GM19397 (cell line): ENCODE measurements at regions not wholly inside any gene's neighbourhood (a gene's known extent, or its start where the extent isn't known, plus 50 kb on each side); places are given as distances from the start of the nearest gene placed in this dataset.

Experiments
- ATAC-seq: cut with Tn5 transposase; IDR thresholded peaks from one replicate; pipeline ENCODE4 v1.9.1; 2021; ENCODE audit warnings: mild to moderate bottlenecking, moderate library complexity; ENCODE audit not compliant: unreplicated experiment

DNA sequence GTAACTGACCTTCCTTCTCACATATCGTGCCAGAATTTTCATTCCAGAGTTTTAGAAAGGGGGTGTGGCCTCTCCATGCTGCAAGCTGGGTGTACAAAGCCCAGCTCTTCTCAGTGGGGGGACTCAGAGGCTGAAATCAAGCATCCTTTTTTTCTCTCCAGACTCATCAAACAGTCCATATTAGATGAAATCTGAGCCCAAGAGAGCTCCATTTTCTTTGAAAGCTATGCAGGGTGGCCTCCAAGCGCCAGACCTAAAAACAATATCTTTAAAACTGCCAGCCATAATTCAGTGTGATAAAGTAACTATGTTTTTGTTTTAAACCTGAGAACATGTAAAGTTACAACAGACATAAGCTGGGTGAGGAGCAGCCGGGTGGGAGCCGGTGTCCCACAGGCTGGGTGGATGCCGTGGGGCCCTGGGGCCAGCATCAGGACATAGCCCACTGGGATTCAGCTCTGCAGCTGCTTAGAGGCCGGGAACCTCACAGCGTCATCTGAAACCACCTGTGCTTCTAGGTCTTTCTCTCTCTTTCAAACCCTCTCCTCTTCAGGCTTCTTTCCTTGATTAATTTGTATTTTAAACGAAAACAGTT, 249.2 kb downstream of the ZNF536 start:
- ATAC-seq: no peak

DNA sequence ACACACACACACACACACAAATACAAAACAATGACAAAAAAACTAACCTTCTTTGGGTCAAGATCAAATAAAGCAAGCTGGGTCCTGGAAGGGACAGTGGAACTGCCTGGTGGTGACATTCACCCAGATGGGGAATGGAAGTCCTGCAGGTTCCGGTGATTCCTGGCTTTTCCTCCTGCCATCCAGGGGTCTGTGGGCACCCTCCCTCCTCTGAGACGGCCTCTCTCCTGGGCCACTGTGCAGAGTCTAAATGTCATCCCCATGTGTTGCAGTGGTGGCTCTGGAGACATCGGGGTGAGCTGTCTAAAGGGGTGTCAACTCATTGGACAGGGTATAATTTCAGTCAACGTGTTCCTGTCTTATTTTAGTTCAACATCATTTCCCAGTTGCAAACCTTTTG, 248.2 kb downstream of the ZNF536 start:
- no peak for ATAC-seq

DNA sequence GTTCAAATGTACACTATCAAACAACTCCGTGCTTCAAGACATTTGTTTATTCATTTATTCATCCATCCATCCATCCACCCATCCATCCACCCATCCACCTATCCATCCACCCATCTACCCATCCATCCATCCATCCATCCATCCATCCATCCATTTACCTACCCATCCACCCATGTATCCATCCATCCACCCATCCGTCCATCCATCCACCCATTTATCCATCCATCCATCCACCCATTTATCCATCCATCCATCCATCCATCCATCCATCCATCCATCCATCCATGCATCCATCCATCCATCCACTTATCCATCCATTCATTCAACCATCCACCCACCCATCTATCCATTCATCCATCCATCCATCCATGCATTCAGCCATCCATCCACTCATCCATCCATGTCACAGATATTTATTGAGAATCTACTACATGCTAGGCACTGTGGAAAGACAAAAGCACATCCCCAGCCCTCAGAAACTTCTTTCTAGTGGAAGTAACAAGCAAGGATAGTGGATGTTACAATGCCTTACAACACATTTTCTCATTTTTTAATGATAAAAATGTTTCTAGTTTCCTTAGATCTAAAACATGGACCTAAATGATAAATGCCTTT, 237.6 kb downstream of the ZNF536 start:
- ATAC-seq: no peak

DNA sequence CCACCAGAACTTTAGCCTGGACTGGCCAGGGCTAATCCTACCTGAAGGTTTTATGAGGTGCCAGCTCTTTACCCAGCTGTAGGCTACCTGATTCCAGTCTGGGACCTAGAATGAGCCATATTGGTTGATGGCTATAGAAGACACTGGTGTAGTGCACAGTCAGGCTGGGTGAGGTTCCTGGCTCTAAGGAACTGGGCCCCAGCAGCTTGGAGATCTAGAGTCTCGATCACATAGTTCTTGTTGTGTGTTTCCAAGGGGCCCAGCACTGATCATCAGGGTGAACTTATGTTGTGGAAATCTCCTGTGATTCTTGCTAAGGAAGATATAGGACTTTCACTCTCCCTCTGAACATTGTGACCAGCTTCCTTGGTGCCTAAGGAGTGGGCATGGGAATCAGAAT, 236.3 kb downstream of the ZNF536 start:
- ATAC-seq: no peak
